Fibroblast of lung (primary cell): ENCODE measurements at regions not wholly inside any gene's neighbourhood (a gene's known extent, or its start where the extent isn't known, plus 50 kb on each side); places are given as distances from the start of the nearest gene placed in this dataset.

Experiments used
- CTCF ChIP-seq, 2 donors: IDR thresholded peaks in 1 of 2; conservative IDR thresholded peaks in 1 of 2; 1 replicate in 1 of 2; 2 replicates in 1 of 2; pipeline ENCODE4 v1.5.1; 2011 to 2012; ENCODE audit warnings: low read length in 2 of 2, control low read depth in 1 of 2, inconsistent platforms in 1 of 2, low read depth in 1 of 2, mild to moderate bottlenecking in 1 of 2
- EZH2 ChIP-seq: IDR thresholded peaks from 2 replicates; pipeline ENCODE4 v1.5.1; 2012; ENCODE audit warnings: low read length, control low read depth, mild to moderate bottlenecking; ENCODE audit errors: missing control alignments

- TF ChIP-seq EZH2 = no peak
- no peak for TF ChIP-seq CTCF (conservative IDR thresholded peaks at IDR 0.05 in 1 of 2, IDR thresholded peaks at IDR 0.05 in 1 of 2; ENCODE audit: low read depth in 1 of 2, low read length in 2 of 2)
These were observed 315.5 kb upstream of the DEPDC1 start for GRCh38 chr1:68812333-68812732.
